ENCODE measurements at regions not wholly inside any gene's neighbourhood (a gene's known extent, or its start where the extent isn't known, plus 50 kb on each side); places are given as distances from the start of the nearest gene placed in this dataset.

DNA sequence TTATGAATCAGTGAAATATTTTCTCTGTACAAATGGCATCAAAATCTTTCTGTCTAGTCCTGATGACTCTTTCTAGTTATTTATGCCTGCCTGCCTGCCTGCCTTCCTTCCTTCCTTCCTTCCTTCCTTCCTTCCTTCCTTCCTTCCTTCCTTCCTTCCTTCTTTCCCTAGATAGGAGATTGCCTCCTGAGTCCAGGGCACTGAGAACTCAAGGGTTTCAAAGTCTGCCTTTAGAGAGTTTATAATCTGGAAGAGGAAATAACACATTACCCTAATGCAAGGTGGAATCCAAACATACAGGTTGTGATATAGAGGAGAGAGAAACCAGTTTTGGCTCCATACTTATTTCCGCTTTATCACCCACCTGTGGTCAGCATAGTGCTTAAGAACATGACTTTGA, 98.1 kb upstream of the SERPINE2 start:
- no peak for TF ChIP-seq EZH2 (IDR thresholded peaks at IDR 0.05; ENCODE audit: insufficient read depth, low read length)
- TF ChIP-seq, protein P1, sequence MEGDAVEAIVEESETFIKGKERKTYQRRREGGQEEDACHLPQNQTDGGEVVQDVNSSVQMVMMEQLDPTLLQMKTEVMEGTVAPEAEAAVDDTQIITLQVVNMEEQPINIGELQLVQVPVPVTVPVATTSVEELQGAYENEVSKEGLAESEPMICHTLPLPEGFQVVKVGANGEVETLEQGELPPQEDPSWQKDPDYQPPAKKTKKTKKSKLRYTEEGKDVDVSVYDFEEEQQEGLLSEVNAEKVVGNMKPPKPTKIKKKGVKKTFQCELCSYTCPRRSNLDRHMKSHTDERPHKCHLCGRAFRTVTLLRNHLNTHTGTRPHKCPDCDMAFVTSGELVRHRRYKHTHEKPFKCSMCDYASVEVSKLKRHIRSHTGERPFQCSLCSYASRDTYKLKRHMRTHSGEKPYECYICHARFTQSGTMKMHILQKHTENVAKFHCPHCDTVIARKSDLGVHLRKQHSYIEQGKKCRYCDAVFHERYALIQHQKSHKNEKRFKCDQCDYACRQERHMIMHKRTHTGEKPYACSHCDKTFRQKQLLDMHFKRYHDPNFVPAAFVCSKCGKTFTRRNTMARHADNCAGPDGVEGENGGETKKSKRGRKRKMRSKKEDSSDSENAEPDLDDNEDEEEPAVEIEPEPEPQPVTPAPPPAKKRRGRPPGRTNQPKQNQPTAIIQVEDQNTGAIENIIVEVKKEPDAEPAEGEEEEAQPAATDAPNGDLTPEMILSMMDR (IDR thresholded peaks at IDR 0.05; ENCODE audit: insufficient read depth, low read depth, low read length) = no peak

All from astrocyte (in vitro differentiated cells and primary cell).